Fibroblast of mammary gland (primary cell): ENCODE measurements at regions not wholly inside any gene's neighbourhood (a gene's known extent, or its start where the extent isn't known, plus 50 kb on each side); places are given as distances from the start of the nearest gene placed in this dataset.
"Not testable (repeated sequence)": the region's sequence is repeated elsewhere in the genome, so short reads cannot be mapped to it uniquely, and the experiment has no call there.

Experiments
- DNase-seq: peaks from one replicate; pipeline ENCODE4 v3.0.0-alpha.2; 2010; ENCODE audit warnings: low read depth
- H3K4me3 ChIP-seq: 2 replicates; pipeline ENCODE4 v1.5.1; 2011; ENCODE audit warnings: low read depth, mild to moderate bottlenecking, low read length, moderate library complexity; ENCODE audit not compliant: control insufficient read depth
- TF ChIP-seq, protein P1 (sequence below): conservative IDR thresholded peaks from 2 replicates; pipeline ENCODE4 v1.5.1; 2011; ENCODE audit warnings: low read depth, low read length, inconsistent platforms; ENCODE audit not compliant: control insufficient read depth, insufficient read depth

- no peak for DNase-seq
- TF ChIP-seq, protein P1, sequence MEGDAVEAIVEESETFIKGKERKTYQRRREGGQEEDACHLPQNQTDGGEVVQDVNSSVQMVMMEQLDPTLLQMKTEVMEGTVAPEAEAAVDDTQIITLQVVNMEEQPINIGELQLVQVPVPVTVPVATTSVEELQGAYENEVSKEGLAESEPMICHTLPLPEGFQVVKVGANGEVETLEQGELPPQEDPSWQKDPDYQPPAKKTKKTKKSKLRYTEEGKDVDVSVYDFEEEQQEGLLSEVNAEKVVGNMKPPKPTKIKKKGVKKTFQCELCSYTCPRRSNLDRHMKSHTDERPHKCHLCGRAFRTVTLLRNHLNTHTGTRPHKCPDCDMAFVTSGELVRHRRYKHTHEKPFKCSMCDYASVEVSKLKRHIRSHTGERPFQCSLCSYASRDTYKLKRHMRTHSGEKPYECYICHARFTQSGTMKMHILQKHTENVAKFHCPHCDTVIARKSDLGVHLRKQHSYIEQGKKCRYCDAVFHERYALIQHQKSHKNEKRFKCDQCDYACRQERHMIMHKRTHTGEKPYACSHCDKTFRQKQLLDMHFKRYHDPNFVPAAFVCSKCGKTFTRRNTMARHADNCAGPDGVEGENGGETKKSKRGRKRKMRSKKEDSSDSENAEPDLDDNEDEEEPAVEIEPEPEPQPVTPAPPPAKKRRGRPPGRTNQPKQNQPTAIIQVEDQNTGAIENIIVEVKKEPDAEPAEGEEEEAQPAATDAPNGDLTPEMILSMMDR = no peak
Observed at GRCh38 chr7:37552030-37552429, 103.4 kb upstream of the ELMO1 start.

DNA sequence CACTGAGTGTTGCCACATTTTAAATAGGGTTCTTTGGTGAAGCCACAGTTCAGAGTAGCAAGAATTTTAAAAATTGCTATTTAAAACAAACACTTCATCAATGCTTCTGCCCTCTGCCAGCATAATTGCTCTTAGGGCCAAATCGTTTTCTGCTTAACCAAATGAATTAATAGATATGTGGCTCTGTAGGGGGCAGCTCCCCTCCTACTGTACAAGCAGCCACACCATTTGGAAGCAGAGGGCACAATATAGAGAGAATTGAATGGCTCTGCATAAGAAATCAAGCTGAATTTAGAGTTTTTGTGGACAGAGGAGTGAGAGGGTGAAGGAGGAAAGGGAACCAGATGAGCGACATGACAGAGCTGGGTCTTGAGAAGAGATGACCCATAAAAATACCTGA, 103.8 kb upstream of the ELMO1 start:
- not testable (repeated sequence) for DNase-seq, H3K4me3 ChIP-seq

More at GRCh38 chr7:37552030-37552429, 103.4 kb upstream of the ELMO1 start:
- no peak overlapping the region for H3K4me3 ChIP-seq

DNA sequence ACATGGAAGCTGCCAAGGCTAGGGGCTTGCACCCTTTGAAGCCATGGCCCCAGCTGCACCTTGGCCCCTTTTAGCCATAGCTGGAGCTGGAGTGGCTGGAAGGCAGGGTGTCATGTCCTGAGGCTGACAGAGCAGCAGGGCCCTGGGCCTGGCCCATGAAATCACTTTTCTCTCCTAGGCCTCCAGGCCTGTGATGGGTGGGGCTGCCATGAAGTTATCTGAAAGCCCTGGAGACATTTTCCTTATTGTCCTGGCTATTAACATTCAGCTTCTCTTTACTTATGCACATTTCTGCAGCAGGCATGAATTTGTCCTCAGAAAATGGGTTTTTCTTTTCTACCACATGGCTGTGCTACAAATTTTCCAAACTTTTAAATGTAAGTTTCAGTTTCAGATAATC, 106.9 kb upstream of the ELMO1 start:
- TF ChIP-seq, protein P1 = no peak
- no peak overlapping the region for H3K4me3 ChIP-seq
- DNase-seq = no peak

DNA sequence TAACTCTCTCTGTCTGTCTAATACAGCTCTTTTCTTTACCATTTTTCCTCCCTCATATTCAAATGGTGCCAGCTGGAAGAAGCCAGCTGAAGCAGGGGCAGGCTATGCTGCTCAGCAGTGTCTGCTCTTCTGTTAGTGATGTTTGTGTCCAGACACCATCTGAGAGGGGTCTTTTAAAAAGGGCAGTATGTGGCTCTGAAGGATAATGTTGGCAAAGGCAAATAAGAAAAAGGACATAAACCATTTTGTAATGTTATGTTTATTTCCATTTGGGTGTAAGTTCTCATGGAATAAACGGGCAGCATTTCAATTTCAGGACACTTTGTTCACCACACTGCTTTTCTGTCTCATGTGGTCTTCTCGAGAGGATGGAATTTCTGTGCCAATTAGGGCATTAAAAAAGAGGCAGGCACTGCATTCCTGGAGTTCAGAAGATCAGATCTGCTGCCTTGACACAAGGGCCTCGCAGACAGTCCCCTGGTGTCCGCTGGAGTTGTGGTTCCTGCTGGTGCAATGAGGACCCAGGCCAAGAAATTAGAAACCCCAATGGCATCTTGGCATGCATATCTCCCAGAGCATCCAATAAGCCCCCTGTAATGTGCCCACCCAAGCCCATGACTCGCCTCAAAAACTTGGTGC, 109.0 kb upstream of the ELMO1 start:
- TF ChIP-seq, protein P1 = no peak
- DNase-seq = no peak
- H3K4me3 ChIP-seq = no peak overlapping the region

- no peak overlapping the region for H3K4me3 ChIP-seq
- TF ChIP-seq, protein P1 = no peak
- no peak for DNase-seq
Observed at GRCh38 chr7:37558320-37559096, 109.8 kb upstream of the ELMO1 start.

DNA sequence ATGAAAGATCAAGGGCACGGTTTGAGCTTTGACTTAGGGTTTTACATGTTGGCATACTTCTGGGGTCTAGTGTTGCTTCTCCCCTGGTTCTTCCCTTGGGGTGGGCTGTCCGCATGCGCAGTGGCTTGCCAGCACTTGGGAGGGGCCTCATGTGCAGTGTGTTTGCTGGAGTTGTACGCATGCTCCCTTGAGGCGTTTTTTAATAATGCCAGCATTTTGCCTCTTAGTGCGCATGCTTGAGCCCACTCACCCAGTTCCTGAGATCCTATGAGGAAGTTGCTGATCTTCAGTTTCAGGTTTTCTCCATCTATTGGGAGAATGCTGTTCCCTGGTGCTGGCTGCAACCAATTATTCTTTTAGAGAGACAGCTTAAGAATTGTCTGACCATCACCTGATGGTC, 113.4 kb upstream of the GPR141 start:
- TF ChIP-seq, protein P1 = no peak
- no peak for DNase-seq
- H3K4me3 ChIP-seq = no peak overlapping the region

DNA sequence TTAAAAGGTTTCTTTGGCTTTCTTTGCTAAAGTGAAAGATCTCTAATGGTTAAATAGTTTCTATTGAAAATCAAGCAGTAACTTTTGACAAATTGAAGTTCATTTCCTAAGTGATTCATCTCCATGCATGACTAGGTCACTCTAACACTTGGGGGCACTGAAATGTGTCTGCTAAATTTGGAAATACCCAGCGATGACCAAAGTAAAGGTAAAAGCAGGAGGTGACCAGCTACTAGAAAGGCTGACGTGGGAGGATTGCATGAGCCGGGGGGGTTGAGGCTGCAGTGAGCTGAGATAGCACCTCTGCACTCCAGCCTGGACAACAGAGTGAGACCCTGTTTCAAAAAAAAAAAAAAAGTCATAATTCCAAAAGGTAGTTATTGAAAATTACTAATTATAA, 111.8 kb upstream of the GPR141 start:
- DNase-seq = no peak
- TF ChIP-seq, protein P1 = no peak
- no peak overlapping the region for H3K4me3 ChIP-seq
